IPS DF 4.7 (cell line): ENCODE measurements at regions not wholly inside any gene's neighbourhood (a gene's known extent, or its start where the extent isn't known, plus 50 kb on each side); places are given as distances from the start of the nearest gene placed in this dataset.

Experiments
- DNase-seq: peaks from one replicate; pipeline ENCODE4 v3.0.0-alpha.2; 2013; ENCODE audit warnings: low spot score; ENCODE audit errors: extremely low read depth

DNA sequence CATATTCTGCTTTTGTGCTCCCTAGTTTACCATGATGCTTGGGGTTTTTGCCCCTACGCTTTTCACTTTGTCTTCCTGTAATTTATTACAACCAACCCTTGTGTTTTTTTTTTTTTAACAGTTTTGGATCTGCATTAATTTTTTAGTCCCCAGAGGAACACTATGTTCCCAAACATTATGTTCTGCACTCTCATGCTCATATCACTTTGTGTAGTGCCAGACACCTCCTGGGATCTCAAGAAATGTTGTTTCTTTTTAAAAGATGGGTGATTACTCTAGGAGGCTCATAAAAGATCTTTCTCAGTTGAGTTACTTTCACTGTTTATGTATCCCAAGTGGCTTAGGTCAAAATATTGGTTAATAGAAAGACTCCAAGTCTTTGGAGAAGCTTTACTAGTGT, 116.2 kb upstream of the MKLN1 start:
- no peak for DNase-seq

DNA sequence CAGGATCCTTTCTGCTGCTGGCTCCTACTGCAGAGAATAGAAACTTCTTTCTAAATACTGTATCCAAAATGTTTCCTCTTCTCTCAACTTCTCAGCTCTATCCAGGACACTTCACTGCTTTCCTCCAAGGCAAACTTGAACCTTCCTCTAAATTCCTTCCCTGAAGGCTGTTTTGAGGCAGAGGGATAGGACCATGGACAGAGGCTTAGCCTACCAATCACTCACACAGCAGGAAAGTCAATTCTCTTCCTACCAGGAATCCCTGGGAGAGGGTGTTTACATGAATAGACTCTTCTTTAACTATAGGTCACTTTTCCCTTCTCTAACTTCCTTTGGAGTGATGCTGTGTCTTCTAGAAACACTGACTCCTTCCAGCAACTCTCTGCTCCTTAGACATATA, 115.6 kb upstream of the MKLN1 start:
- no peak for DNase-seq

DNA sequence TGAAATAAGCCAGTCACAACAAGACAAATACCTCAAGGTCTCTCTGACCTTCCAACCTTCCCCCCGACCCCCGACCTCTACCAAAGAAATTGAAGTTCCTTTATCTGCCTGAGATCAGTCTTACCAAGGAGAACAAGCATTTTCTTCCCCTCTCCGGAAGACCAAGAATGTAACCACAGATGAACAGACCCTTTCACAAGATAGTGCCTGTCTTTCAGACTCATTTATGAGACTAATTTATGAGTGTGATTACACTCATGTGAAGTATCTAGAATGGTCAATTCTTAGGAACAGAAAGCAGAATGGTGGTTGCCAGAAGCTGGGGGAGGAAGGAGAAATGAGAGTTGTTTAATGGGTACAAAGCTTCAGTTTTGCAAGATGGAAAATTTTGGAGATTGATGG, 108.9 kb upstream of the MKLN1 start:
- no peak for DNase-seq

DNA sequence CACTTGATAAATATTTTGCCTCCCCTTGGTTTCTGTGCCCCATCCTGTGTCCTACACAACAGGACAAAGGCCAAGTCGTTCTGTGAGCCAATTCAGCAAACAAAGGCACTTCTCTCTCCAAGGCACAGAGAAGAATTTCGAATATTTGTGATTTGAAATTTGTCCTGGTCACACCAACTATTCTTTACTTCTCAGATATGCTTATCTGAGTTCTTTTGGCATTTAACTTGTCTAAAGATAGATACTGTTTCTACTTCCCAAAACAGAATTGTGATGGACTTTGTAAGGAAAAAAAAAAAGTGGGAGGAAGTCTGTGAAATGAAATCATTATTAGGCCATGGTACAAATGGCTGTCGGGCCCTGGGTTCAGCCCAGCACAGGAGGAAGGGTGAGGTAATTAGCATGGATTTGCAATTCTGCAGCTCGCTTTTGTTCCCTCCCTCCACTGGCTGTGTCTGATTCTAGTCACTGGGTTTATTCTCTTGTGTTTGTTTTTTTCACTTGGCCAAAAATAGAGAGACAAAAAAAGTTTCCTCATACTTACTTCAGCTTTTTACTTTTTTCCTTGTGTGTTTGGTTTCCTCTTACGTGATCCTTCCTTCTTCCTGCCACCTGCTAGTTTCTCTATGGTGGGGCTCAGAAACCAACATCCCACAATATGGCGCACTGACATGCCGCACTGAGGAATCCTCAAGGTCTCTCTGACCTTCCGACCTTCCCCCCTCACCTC, 108.2 kb upstream of the MKLN1 start:
- DNase-seq: peak; percentile 53

DNA sequence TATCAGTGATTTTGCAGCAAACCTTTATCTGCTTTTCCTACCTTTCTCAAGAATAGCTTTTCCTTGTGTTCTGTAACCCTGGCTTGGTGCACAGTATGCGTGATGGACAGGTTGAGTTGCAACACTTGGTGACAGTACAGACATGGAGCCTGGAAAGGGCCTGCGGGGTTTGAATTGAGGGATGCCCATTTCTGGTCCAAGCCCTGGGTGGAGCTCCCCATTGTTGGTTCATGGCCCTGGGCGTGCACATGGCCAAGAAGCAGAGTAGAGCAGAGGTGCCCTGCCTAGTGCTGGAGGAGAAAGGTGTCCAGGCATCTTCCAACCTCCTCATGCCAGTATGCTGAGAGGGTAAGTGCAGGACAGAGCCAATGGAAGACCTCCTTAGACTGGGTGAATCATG, 106.6 kb upstream of the MKLN1 start:
- no peak for DNase-seq

DNA sequence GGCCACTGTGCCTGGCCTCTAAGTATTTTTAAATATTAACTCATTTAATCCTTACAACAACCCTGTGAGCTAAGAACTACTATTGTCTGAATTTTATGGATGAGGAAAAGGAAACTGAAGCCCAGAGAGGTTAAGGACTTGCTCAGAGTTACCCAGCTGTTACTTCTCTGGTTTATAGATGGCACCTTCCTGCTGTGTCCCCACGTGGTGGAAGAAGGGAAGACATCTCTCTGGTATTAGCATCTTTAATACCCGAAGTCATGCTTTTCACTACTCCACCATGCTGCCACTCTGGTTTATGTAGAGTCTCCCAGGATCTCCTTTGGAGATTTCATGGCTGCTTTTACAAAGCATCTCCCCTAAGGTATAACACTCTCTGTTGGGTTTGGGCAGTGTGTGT, 105.5 kb upstream of the MKLN1 start:
- no peak for DNase-seq

DNA sequence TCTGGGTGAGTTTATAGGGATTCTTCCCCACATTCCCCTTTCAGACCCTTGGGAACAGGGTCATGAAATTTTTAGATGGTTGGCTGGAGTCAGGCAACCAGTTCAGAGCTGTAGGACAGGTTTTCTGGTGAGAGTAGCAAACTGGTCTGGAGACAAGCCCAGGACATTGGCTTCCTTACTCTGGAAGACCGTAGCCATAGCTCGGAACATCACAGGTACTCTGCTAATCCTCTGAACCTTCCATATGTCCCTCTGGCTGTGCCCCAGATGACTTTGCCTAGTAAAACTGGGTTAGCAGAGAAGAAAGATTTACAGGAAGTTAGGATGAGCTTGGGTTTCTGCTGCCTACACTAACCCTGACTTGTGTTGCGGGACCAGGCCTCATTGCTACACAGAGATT, 104.5 kb upstream of the MKLN1 start:
- no peak for DNase-seq

DNA sequence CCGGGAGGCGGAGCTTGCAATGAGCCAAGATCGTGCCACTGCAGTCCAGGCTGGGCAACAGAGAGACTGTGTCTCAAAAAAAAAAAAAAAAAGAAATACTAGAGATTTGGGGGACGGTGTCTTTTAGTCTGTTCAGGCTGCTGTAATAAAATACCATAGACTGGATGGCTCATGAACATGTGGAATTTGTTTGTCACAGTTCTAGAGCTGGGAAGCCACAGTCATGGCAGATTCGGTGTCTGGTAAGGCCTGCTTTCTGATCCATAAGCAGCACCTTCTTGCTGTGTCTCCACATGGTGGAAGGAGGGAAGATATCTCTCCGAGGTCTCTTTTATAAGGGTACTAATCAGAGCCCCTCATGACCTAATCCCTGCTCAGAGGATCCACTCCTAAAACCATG, 102.7 kb upstream of the MKLN1 start:
- no peak for DNase-seq

DNA sequence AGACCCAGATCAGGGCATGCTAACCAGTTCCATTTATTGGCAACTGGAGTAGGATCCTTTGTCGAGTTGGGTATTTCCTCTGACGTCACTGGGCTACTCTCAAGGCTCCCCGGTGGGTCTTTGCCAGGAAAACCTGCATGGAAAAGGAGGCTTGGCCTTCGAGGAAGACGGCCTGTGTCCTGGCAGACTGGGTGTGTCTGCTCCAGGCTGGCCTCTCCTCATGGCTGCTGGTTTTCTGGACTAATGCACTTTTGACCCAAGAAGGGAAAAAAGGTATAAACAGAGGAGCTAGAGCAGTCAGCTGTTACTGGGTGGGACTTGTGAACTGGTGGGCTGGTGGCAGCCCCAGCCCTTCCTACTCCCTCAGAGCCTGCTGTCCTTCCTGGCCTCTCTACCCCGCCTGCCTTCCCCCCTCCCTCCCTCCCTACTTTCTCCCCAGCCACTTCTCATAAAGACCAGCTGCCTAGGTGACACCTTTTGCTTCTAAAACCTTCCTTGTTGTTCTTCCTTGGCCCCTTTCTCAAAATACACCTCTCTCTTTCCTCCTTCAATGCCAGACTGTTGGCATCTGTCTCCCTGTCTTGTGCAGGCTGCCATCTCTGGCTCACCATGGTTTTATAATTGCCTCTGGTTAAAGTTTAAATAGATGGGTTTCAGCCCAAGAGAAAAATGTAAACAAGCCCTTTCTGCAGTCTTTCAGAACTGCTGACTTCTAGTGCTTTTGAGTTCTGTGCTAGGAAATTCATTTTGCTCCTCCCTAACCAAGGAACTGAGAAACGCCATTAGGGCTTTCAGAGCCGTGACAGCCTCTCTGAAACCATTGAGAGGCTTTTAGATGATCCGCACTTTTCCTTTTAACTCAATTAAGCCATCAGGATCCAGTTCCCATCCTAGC, 101.8 kb upstream of the MKLN1 start:
- DNase-seq: no peak

DNA sequence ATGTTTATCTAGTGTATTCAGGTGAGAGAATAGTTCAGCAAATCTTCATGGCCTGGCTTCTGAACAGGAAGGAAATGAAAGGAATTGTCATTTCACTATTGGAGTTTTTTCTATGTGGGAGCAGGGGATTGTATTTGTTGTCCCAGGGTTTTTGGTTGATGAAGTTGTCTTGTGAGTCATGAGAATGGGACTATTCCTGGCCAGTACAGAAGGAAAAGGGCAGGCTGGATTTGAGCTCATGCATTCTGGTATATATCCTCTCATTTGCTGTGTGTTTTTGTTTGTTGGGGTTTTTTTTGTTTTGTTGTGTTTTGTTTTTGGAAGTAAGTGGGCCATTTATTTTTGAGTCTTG, 101.2 kb upstream of the MKLN1 start:
- no peak for DNase-seq

DNA sequence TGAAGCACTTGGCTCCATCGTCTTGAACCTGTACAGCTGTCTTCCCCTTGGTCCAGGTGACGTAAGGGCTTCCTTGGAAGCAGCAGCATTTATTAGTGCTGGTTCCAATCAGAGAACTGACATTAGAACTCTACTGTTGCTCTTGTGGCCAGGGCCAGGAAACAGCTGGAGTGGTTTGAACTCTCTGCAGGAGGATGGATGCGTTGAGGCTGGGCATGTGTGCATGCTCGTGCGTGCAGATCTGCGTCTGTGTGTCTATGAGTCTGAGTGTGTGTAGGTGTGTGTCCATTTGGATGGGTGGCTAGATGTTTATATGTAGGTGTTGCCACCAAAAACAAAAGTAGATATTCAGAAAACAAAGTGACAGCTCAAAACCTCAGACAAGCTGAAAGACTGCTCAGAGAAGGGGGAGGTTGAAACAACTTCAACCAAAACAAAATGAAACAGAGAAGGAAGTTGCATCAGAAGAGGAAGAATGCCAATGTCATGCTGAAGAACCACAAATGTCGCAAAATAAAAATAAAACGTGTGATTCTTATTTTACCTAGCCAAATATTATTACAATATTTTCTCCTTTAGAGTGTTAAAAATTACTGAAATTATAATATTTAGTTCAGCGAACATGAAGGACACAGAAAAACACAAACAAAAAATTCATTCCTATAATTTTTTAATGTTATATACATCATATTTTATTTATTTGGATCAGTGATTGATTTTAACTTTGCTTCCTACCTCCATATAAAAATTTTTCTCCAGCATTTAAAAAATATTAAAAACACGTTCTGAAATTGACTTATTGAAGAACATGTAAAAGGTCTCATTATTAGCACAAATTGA, 96.1 kb upstream of the MKLN1 start:
- no peak for DNase-seq

DNA sequence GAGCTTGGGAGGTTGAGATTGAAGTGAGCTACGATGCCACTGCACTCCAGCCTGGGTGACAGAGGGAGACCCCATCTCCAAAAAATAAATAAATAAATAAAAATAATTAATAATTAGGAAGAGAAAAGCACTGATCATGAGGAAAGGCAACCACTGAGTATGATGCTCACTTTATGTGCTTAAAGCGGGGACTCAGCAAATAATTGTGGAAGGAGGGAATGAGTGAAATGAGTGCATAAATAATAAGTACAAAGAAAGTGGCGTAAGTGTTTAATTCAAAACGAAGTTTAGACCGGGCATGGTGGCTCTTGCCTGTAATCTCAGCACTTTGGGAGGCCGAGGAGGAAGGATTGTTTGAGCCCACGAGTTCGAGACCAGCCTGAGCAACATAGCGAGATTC, 94.9 kb upstream of the MKLN1 start:
- DNase-seq: no peak

DNA sequence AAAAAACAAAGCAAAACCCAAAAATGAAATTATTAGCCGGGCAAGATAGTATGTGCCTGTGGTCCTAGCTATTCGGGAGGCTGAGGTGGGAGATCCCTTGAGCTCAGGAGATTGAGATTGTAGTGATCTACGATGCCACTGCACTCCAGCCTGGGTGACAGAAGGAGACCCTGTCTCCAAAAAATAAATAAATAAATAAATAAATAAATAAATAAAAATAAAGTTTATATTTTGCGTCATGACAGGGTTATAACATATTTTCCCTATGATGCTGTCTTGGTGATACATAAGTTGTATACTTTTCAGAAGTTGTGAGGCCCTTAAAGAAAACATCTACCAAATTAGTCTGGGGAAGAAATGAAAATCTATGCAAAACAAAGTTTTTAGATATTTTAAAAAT, 94.5 kb upstream of the MKLN1 start:
- no peak for DNase-seq

DNA sequence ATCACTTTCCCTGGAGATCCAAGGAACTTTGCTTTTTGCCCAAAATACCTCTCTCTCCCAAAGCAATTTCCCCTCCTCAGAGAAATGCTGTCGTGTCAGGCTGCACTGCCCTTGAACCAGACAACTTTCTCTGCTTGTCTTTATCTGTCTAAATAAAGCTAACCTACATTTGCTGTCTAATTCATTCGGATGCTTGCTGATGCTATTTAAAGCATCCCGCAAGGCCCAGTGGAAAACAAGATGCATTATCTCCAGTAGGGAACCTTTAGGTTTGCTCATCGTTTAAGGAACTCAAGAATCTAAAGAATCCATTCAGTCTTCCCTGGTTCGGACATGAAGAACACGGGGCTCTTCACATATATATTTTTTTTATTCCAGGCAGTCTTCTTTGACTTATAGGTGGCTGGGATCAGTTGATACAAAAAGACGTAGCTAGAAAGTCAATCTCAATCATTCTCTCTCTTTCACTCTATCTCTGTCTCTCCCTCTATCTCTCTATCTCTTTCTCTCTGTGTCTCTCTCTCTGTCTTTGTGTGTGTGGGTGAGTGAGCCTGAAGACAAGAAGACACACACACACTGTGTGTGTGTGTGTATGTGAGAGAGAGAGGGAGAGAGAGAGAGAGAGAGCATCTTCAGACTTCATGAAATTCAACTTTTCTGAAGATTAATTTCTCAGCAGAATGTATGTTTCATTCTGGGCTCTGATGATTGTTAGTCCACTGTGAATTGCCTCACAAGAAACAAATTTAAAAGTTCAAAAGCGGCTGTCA, 92.8 kb upstream of the MKLN1 start:
- DNase-seq: no peak

DNA sequence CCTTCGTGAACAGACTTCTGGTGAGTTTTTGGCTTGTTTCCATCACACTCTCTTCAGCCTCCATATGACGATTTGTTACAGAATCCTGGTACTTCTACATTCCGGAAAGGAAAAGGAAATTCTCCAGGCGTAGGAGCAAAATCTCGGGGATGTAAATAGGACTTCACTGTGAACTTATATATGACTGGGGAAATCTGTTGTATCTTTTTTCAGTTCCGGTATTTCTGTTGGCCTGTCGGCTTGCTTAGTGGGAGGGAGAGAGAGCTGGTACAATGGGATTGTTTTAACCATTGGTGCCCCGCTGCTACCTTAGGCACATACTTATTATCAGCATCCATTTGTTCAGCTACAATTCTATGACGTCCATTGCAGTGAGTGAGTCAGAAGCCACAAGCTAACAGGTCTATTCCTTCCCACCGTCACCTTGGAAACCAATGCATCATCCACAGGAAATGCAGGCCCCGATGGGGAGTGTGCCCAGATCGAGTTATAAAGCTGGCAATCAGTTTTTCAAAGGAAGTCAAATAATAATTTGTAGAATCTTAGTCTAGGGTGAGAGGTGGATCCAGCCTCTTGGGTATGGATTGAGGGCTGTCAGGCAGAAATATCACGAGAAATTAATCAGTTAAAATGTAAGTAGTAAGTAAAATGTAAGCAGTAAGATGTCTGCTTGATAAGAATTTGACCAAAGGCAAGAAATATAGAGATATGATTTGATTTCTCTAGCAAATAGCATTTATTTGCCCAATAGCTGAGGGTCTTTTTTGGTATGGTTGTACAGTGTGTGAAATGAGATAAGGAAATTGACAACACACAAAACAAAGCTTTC, 92.0 kb upstream of the MKLN1 start:
- no peak for DNase-seq

DNA sequence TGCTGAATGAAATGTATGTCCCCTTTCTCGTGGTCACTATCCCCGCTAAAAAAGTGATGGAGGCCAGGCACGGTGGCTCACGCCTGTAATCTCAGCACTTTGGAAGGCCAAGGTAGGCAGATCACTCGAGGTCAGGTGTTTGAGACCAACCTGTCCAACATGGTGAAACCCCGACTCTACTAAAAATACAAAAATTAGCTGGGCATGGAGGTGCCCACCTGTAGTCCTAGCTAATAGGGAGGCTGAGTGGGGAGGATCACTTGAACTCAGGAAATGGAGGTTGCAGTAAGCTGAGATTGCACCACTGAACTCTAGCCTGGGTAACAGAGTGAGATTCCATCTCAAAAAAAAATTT, 91.4 kb upstream of the MKLN1 start:
- no peak for DNase-seq

DNA sequence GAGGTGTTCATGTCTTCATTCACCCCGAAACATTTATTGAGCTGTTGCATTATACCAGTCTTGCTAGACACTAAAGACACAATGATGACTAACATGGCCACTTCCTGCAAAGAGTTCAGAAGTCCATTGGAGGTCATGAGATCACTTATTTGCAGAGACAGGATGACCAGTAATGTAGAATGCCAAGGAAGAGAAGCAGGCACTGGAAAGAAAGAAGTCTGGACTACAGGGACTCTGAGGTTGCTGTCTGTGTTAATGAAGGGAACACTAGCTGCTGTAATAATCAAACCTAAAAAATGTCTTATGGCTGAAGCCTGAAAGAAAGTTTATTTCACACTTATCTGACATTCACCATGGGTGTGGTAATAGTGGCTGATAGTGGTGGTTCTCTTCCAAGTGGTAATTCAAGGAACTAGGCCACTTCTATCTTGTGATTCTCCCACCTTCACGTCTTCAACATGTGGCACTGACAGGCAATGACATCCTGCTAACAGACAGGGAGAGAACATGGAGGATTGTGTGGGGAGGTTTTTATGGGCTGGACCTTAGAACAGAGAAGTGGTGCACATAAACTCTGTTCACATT, 89.2 kb upstream of the MKLN1 start:
- DNase-seq: no peak

DNA sequence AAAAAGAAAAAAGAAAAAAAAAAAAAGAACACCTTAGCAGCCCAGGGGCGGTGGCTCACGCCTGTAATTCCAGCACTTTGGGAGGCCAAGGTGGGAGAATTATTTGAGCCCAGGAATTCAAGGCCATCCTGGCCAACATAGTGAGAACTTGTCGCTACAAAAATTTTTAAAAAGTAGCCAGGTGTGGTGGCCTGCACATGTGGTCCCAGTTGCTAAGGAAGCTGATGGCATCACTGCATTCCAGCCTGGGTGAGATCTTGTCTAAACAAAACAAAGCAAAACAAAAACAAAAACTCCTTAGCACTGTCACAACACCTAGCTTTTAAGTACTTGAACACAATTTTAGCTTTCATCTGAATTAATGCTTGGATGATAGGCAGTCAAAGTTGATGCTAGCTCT, 86.3 kb upstream of the MKLN1 start:
- no peak for DNase-seq

DNA sequence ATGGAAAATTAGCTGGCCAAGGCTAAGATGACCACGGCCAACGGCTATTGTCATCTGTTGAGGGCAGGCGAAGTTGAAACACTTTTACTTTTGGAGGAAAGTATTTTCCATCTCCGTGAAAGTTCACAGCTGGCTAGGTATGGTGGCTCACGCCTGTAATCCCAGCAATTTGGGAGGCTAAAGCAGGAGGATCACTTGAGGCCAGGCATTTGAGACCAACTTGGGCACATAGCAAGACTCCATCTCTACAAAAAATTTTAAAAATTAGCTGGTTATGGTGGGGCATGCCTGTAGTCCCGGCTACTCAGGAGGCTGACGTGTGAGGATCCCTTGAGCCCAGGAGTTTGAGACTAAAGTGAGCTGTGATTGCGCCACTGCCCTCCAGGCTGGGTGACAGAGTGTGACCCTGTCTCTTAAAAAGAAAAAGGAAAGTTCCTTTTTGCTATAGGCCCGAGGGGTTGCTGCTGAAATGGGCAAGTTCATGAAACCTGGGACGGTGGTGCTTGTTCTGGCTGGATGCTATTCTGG, 85.5 kb upstream of the MKLN1 start:
- no peak for DNase-seq

DNA sequence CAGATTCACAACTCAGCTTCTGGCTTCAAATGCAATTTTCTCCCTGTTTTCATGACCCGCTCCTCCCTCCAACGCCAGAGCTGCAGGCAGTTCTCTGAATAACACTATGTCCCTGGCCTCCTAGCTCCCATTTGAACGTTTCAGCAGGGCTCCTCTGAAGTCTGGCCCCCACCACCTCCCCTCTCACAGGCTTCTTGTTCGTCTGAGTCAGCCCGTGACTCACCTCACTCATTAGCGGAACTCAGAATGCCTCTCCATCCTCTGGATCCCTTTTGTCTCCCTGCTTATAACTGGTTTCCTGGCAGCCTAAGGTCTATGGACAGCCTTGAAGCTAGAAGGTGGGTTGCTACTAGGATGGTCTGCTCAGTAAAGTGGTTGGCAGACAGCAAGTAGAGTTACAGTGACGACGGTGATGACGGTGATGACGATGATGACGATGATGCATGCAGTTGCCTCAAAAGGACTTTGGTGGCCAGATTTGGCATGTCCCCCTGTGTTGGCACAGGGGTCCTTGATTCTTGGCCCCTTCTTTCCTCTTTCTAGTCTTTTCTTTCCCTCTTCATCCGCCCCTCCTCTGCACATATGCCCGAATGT, 83.3 kb upstream of the MKLN1 start:
- DNase-seq: no peak
